ENCODE measurements at regions not wholly inside any gene's neighbourhood (a gene's known extent, or its start where the extent isn't known, plus 50 kb on each side); places are given as distances from the start of the nearest gene placed in this dataset.

DNA sequence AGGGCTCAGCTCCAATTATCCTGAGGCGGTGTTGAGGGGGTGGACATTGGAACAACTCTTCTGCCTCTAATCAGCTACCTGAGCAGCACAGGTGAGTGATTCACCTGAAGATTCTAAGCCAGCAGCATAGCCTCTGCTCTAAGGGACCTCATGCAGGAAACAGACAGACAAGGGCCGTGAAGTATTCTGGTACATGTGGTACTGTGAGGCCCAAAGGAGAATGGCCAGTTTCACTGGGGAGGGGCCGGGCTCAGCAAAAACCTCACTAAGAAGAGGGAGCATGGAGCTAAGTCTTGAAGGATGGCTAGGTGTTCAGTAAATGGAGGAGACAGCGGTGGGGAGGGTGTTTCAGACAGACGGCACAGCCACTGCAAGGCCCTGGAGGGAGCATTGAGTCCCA lies 58.5 kb upstream of the CCDC167 start:
- H2AFZ ChIP-seq (ENCODE audit: low read depth, low read length) = no peak overlapping the region
- H3K4me2 ChIP-seq (ENCODE audit: low read length) = no peak overlapping the region
- no peaks in the 10 kb centered on the region for H3K27me3 ChIP-seq (ENCODE audit: insufficient read depth, low read depth, low read length)
- no peaks in the 10 kb centered on the region for H4K20me1 ChIP-seq (ENCODE audit: insufficient read depth)
- no peaks in the 10 kb centered on the region for H3K9me3 ChIP-seq (ENCODE audit: low read length)
- no peak overlapping the region for H3K9ac ChIP-seq (ENCODE audit: low read length)
- H3F3A ChIP-seq (ENCODE audit: insufficient read depth, low read length, poor library complexity, severe bottlenecking) = no peaks in the 10 kb centered on the region
- H3K4me3 ChIP-seq (ENCODE audit: low read length) = no peak overlapping the region
- TF ChIP-seq TAF1 (IDR thresholded peaks at IDR 0.05; ENCODE audit: low read depth) (no peak), RAD21 (conservative IDR thresholded peaks at IDR 0.05) (no peak)
- H3K27ac ChIP-seq (ENCODE audit: low read length) = no peak overlapping the region
- H3K79me2 ChIP-seq (replicated peaks; ENCODE audit: insufficient read depth, low read length) = no peaks in the 10 kb centered on the region
- no peaks in the 10 kb centered on the region for H3K36me3 ChIP-seq (ENCODE audit: insufficient read depth, low read length)
- no peaks in the 10 kb centered on the region for H3K9me2 ChIP-seq (ENCODE audit: insufficient read depth, low read length)

DNA sequence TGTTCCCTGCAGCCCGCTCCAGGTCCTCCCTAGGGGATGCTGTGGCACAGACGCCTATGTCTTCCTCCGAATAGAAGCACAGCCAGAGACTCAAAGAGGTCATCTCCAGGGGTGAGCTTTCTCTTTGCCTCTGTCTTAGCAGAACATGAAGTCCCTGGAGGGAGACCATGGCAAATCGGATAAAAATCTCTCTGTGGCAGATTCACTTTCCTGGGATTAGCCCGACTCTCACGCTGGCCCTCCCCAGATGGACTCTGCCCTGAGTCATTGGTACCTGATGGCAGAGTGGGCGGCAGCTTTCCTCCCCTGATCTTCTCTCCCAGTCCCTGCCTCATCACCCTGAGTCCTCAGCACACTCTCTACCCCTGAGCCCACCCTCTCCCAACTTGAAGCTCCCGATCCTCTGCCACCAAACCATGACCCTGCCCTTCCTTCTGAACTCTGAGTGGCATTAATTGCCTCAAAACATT lies 58.0 kb upstream of the CCDC167 start:
- no peaks in the 10 kb centered on the region for H3K36me3 ChIP-seq (ENCODE audit: insufficient read depth, low read length)
- H3K9ac ChIP-seq (ENCODE audit: low read length) = no peak overlapping the region
- H4K20me1 ChIP-seq (ENCODE audit: insufficient read depth) = no peaks in the 10 kb centered on the region
- no peaks in the 10 kb centered on the region for H3K27me3 ChIP-seq (ENCODE audit: insufficient read depth, low read depth, low read length)
- no peak overlapping the region for H2AFZ ChIP-seq (ENCODE audit: low read depth, low read length)
- no peak overlapping the region for H3K4me3 ChIP-seq (ENCODE audit: low read length)
- TF ChIP-seq MXI1 (conservative IDR thresholded peaks at IDR 0.05; ENCODE audit: poor library complexity, severe bottlenecking) = no peak
- TF ChIP-seq EZH2 (IDR thresholded peaks at IDR 0.05; ENCODE audit: borderline replicate concordance, insufficient read depth, low read length, poor library complexity, severe bottlenecking) = no peak
- no peak for TF ChIP-seq TAF1 (IDR thresholded peaks at IDR 0.05; ENCODE audit: low read depth)
- no peak for TF ChIP-seq POLR2AphosphoS5 (IDR thresholded peaks at IDR 0.05)
- TF ChIP-seq REST (IDR thresholded peaks at IDR 0.05; ENCODE audit: borderline replicate concordance) = no peak
- TF ChIP-seq, protein P1, sequence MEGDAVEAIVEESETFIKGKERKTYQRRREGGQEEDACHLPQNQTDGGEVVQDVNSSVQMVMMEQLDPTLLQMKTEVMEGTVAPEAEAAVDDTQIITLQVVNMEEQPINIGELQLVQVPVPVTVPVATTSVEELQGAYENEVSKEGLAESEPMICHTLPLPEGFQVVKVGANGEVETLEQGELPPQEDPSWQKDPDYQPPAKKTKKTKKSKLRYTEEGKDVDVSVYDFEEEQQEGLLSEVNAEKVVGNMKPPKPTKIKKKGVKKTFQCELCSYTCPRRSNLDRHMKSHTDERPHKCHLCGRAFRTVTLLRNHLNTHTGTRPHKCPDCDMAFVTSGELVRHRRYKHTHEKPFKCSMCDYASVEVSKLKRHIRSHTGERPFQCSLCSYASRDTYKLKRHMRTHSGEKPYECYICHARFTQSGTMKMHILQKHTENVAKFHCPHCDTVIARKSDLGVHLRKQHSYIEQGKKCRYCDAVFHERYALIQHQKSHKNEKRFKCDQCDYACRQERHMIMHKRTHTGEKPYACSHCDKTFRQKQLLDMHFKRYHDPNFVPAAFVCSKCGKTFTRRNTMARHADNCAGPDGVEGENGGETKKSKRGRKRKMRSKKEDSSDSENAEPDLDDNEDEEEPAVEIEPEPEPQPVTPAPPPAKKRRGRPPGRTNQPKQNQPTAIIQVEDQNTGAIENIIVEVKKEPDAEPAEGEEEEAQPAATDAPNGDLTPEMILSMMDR (IDR thresholded peaks at IDR 0.05; ENCODE audit: poor library complexity, severe bottlenecking) = no peak
- H3K4me2 ChIP-seq (ENCODE audit: low read length) = no peak overlapping the region
- no peaks in the 10 kb centered on the region for H3F3A ChIP-seq (ENCODE audit: insufficient read depth, low read length, poor library complexity, severe bottlenecking)
- H3K27ac ChIP-seq (ENCODE audit: low read length) = no peak overlapping the region
- no peaks in the 10 kb centered on the region for H3K9me3 ChIP-seq (ENCODE audit: low read length)
- H3K9me2 ChIP-seq (ENCODE audit: insufficient read depth, low read length) = no peaks in the 10 kb centered on the region
- no peaks in the 10 kb centered on the region for H3K79me2 ChIP-seq (replicated peaks; ENCODE audit: insufficient read depth, low read length)

GRCh38 chr6:37556881-37557644 lies 57.4 kb upstream of the CCDC167 start:
- no peaks in the 10 kb centered on the region for H3K27me3 ChIP-seq (ENCODE audit: insufficient read depth, low read depth, low read length)
- H3K9me2 ChIP-seq (ENCODE audit: insufficient read depth, low read length) = no peaks in the 10 kb centered on the region
- no peaks in the 10 kb centered on the region for H3F3A ChIP-seq (ENCODE audit: insufficient read depth, low read length, poor library complexity, severe bottlenecking)
- H3K4me3 ChIP-seq (ENCODE audit: low read length) = no peak overlapping the region
- H3K9ac ChIP-seq (ENCODE audit: low read length) = no peak overlapping the region
- no peaks in the 10 kb centered on the region for H3K36me3 ChIP-seq (ENCODE audit: insufficient read depth, low read length)
- H3K4me2 ChIP-seq (ENCODE audit: low read length) = no peak overlapping the region
- no peak overlapping the region for H2AFZ ChIP-seq (ENCODE audit: low read depth, low read length)
- no peaks in the 10 kb centered on the region for H4K20me1 ChIP-seq (ENCODE audit: insufficient read depth)
- no peak for TF ChIP-seq TAF1 (IDR thresholded peaks at IDR 0.05; ENCODE audit: low read depth)
- no peak for TF ChIP-seq RAD21 (conservative IDR thresholded peaks at IDR 0.05)
- TF ChIP-seq MXI1 (conservative IDR thresholded peaks at IDR 0.05; ENCODE audit: poor library complexity, severe bottlenecking) = no peak
- TF ChIP-seq, protein P1 (IDR thresholded peaks at IDR 0.05; ENCODE audit: poor library complexity, severe bottlenecking) = no peak
- no peak for TF ChIP-seq SMC3 (conservative IDR thresholded peaks at IDR 0.05; ENCODE audit: poor library complexity)
- TF ChIP-seq EZH2 (IDR thresholded peaks at IDR 0.05; ENCODE audit: borderline replicate concordance, insufficient read depth, low read length, poor library complexity, severe bottlenecking) = no peak
- no peak for TF ChIP-seq EP300 (conservative IDR thresholded peaks at IDR 0.05; ENCODE audit: poor library complexity, severe bottlenecking)
- TF ChIP-seq POLR2AphosphoS5 (IDR thresholded peaks at IDR 0.05) = no peak
- TF ChIP-seq REST (IDR thresholded peaks at IDR 0.05; ENCODE audit: borderline replicate concordance) = no peak
- H3K79me2 ChIP-seq (replicated peaks; ENCODE audit: insufficient read depth, low read length) = no peaks in the 10 kb centered on the region
- no peak overlapping the region for H3K27ac ChIP-seq (ENCODE audit: low read length)
- no peaks in the 10 kb centered on the region for H3K9me3 ChIP-seq (ENCODE audit: low read length)
